GM21381 (cell line): ENCODE measurements at regions not wholly inside any gene's neighbourhood (a gene's known extent, or its start where the extent isn't known, plus 50 kb on each side); places are given as distances from the start of the nearest gene placed in this dataset.

ENCODE experiments used
- ATAC-seq: cut with Tn5 transposase; IDR thresholded peaks from one replicate; pipeline ENCODE4 v1.9.1; 2021; ENCODE audit warnings: mild to moderate bottlenecking, moderate library complexity; ENCODE audit not compliant: unreplicated experiment

GRCh38 chr13:31081316-31081715 lies 80.4 kb downstream of the HSPH1 start:
- ATAC-seq: peak; percentile 73

- no peak for ATAC-seq
These were observed 86.9 kb downstream of the HSPH1 start for GRCh38 chr13:31074756-31075155.

GRCh38 chr13:31073859-31074718 lies 87.6 kb downstream of the HSPH1 start:
- ATAC-seq: peak; percentile 91

GRCh38 chr13:31072041-31072440 lies 89.7 kb downstream of the HSPH1 start:
- no peak for ATAC-seq

GRCh38 chr13:31069808-31070534 lies 91.7 kb downstream of the HSPH1 start:
- no peak for ATAC-seq

- ATAC-seq: no peak
These were observed 93.6 kb downstream of the HSPH1 start for GRCh38 chr13:31068119-31068423.

- ATAC-seq: no peak
These were observed 94.1 kb downstream of the HSPH1 start for GRCh38 chr13:31067416-31068118.

- ATAC-seq: no peak
These were observed 97.1 kb downstream of the HSPH1 start for GRCh38 chr13:31064636-31065035.

- ATAC-seq: no peak
These were observed 97.9 kb downstream of the HSPH1 start for GRCh38 chr13:31063772-31064171.

- no peak for ATAC-seq
These were observed 101.0 kb downstream of the HSPH1 start for GRCh38 chr13:31060655-31061054.

GRCh38 chr13:31060220-31060619 lies 101.5 kb downstream of the HSPH1 start:
- ATAC-seq: no peak

- no peak for ATAC-seq
These were observed 104.2 kb downstream of the HSPH1 start for GRCh38 chr13:31057403-31058033.

GRCh38 chr13:31056644-31057271 lies 104.9 kb downstream of the HSPH1 start:
- ATAC-seq: no peak

- ATAC-seq: no peak
These were observed 106.1 kb downstream of the HSPH1 start for GRCh38 chr13:31055589-31055988.

GRCh38 chr13:31054632-31055031 lies 107.1 kb downstream of the HSPH1 start:
- no peak for ATAC-seq

GRCh38 chr13:31053896-31054295 lies 107.8 kb downstream of the HSPH1 start:
- no peak for ATAC-seq

GRCh38 chr13:31053091-31053490 lies 108.6 kb downstream of the HSPH1 start:
- no peak for ATAC-seq

- ATAC-seq: no peak
These were observed 109.2 kb downstream of the HSPH1 start for GRCh38 chr13:31052478-31052877.

- ATAC-seq: no peak
These were observed 109.7 kb downstream of the HSPH1 start for GRCh38 chr13:31051999-31052398.

- no peak for ATAC-seq
These were observed 111.0 kb downstream of the HSPH1 start for GRCh38 chr13:31050486-31051400.
